Ishikawa (cell line): ENCODE measurements at regions not wholly inside any gene's neighbourhood (a gene's known extent, or its start where the extent isn't known, plus 50 kb on each side); places are given as distances from the start of the nearest gene placed in this dataset.

Experiments used
- CEBPB ChIP-seq: IDR thresholded peaks from 2 replicates; pipeline ENCODE4 v1.6.1; 2012
- CREB1 ChIP-seq: IDR thresholded peaks from 2 replicates; pipeline ENCODE4 v1.6.1; 2012; ENCODE audit warnings: low read depth
- EGR1 ChIP-seq: IDR thresholded peaks from 2 replicates; pipeline ENCODE4 v1.6.1; 2012
- EP300 ChIP-seq: IDR thresholded peaks from 2 replicates; pipeline ENCODE4 v1.6.1; 2012; ENCODE audit warnings: borderline replicate concordance
- FOXM1 ChIP-seq: IDR thresholded peaks from 2 replicates; pipeline ENCODE4 v1.6.1; 2012; ENCODE audit warnings: low read depth, borderline replicate concordance
- MAX ChIP-seq: IDR thresholded peaks from 2 replicates; pipeline ENCODE4 v1.6.1; 2012
- NFIC ChIP-seq: IDR thresholded peaks from 2 replicates; pipeline ENCODE4 v1.6.1; 2012
- RAD21 ChIP-seq: IDR thresholded peaks from 2 replicates; pipeline ENCODE4 v1.6.1; 2012; ENCODE audit warnings: low read depth
- TAF1 ChIP-seq: IDR thresholded peaks from 2 replicates; pipeline ENCODE4 v1.6.1; 2012; ENCODE audit warnings: low read depth, mild to moderate bottlenecking
- TCF12 ChIP-seq: IDR thresholded peaks from 2 replicates; pipeline ENCODE4 v1.6.1; 2012; ENCODE audit warnings: low read depth
- TEAD4 ChIP-seq: IDR thresholded peaks from 2 replicates; pipeline ENCODE4 v1.6.1; 2012
- USF1 ChIP-seq: IDR thresholded peaks from 2 replicates; pipeline ENCODE4 v1.6.1; 2012
- YY1 ChIP-seq: IDR thresholded peaks from 2 replicates; pipeline ENCODE4 v1.6.1; 2012; ENCODE audit warnings: low read depth
- ZBTB7A ChIP-seq: IDR thresholded peaks from 2 replicates; pipeline ENCODE4 v1.6.1; 2012; ENCODE audit warnings: low read depth
- TF ChIP-seq, protein P1 (sequence below): IDR thresholded peaks from 2 replicates; pipeline ENCODE4 v1.6.1; 2012; ENCODE audit warnings: low read depth, mild to moderate bottlenecking

DNA sequence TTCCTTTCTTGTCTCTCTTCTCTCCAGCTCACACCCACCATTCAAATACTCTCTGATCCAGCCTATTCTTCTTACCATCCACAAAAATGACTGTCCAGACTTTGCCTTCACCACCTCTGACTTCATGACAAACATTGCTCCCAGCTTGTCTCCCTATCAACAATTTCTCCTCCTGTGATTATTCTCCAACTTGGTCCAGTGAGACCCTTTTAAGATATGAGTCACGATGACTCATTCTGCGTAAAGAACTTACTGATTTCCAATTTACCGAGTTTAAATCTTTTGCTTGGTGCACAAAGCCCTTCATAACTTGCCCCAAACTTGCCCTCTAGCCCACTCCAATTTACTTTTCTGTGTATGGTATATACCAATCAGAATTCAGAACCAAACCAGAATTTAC is 833.2 kb downstream of the MAFB start:
- no peak for TF ChIP-seq CREB1
- no peak for TF ChIP-seq TEAD4
- TF ChIP-seq NFIC, result no peak

DNA sequence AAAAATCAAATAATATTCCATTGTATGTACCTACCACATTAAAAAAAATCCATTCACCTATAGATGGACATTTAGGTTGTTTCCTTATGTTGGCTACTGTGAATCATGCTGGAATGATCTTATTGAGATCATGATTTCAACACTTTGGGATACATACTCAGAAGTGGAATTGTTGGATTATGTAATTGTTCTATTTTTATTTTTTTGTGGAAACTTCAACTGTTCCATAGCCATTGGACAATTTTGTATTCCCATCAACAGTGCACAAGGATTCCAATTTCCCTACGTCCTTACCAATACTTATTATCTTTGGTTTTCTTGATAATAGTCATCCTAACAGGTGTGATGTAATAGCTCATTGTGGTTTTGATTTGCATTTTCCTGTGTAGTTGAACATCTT is 834.0 kb downstream of the MAFB start:
- no peak for TF ChIP-seq CREB1
- no peak for TF ChIP-seq RAD21
- TF ChIP-seq EP300, result no peak
- no peak for TF ChIP-seq ZBTB7A
- no peak for TF ChIP-seq NFIC
- TF ChIP-seq, protein P1, sequence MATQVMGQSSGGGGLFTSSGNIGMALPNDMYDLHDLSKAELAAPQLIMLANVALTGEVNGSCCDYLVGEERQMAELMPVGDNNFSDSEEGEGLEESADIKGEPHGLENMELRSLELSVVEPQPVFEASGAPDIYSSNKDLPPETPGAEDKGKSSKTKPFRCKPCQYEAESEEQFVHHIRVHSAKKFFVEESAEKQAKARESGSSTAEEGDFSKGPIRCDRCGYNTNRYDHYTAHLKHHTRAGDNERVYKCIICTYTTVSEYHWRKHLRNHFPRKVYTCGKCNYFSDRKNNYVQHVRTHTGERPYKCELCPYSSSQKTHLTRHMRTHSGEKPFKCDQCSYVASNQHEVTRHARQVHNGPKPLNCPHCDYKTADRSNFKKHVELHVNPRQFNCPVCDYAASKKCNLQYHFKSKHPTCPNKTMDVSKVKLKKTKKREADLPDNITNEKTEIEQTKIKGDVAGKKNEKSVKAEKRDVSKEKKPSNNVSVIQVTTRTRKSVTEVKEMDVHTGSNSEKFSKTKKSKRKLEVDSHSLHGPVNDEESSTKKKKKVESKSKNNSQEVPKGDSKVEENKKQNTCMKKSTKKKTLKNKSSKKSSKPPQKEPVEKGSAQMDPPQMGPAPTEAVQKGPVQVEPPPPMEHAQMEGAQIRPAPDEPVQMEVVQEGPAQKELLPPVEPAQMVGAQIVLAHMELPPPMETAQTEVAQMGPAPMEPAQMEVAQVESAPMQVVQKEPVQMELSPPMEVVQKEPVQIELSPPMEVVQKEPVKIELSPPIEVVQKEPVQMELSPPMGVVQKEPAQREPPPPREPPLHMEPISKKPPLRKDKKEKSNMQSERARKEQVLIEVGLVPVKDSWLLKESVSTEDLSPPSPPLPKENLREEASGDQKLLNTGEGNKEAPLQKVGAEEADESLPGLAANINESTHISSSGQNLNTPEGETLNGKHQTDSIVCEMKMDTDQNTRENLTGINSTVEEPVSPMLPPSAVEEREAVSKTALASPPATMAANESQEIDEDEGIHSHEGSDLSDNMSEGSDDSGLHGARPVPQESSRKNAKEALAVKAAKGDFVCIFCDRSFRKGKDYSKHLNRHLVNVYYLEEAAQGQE, result no peak
- TF ChIP-seq TAF1, result no peak
- TF ChIP-seq TCF12, result no peak
- no peak for TF ChIP-seq FOXM1
- no peak for TF ChIP-seq MAX
- no peak for TF ChIP-seq EGR1
- no peak for TF ChIP-seq YY1

DNA sequence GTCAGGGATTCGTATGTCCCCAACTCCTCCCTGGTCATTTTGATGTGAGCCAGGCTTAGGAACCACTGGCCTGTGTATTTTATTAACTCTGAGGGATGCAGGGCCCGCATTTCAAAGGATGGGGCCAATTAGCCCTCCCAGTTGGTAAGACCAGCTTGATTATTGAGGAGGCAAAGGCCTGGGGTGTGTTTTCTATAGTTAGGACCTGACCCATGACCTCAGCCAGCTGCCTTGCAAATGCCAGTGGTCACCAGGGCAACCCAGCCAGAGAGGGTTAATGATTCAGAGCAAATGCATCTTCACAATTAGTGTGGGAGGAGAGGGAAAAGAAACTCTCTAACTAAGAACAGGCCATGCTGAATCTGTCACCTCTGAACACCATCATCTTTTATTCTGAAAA is 835.4 kb downstream of the MAFB start:
- TF ChIP-seq CREB1 (no peak), USF1 (no peak), ZBTB7A (no peak), EP300 (no peak), RAD21 (no peak), FOXM1 (no peak), TAF1 (no peak), EGR1 (no peak), TEAD4 (no peak), TCF12 (no peak), MAX (no peak), YY1 (no peak), CEBPB (no peak), NFIC (no peak)
- TF ChIP-seq, protein P1, result no peak

DNA sequence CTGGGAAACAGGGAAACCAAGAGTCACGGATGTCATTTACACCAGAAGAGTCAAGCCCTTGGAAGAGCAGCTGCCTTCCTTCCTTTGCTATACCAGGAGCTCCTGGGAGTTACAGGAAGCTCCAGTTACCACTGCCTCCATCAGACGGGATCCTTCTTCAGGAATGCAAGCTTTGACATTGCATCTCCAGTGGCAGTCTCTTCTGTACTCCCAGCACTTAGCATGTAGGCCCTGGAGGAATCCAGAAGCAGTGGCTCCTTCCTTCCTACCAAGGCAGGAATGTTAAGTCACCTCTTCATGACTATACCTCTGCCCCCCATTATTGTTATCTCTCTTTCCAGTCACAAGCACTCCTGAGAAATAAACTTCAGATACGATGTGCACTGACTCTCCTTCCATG is 836.0 kb downstream of the MAFB start:
- no peak for TF ChIP-seq ZBTB7A
- TF ChIP-seq TEAD4, result no peak
- TF ChIP-seq RAD21, result no peak

- TF ChIP-seq, protein P1, result no peak
- no peak for TF ChIP-seq YY1
- TF ChIP-seq CEBPB, result no peak
- TF ChIP-seq TEAD4, result no peak
- TF ChIP-seq EP300, result no peak
- no peak for TF ChIP-seq TCF12
These were observed 837.6 kb downstream of the MAFB start for GRCh38 chr20:39851459-39851858.

DNA sequence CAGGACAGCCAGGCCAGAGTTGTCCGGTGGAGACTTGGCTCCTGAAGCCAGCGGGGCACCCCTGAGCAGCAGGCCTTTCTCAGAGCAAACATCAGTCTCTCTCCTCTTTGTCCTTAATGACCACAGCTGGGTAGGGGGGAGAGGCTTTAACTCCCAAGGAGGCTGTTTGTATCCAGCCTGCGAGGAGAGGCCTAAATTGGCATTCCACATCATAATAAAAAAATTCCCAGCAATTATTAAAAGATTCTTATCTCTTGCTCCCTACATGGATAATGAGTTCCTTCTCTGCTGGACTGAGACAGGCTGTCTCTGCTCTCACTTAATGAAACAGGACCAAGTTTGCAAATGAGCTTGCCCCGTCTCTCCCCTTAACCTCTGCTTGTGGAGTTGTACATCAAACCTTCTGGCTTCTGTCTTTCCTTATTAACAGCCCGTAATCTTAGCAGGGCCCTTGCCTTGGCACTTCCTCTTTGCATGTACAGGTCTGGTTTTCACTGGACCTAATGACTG is 838.2 kb downstream of the MAFB start:
- TF ChIP-seq YY1 (no peak), TCF12 (no peak), RAD21 (no peak), EGR1 (no peak), NFIC (no peak)
- TF ChIP-seq, protein P1, result no peak
